Activated naive CD8-positive, alpha-beta T cell treated with anti-CD3 and anti-CD28 coated beads, Interleukin-2, amount 50 U/mL, for 24 hours (primary cell): ENCODE measurements at regions not wholly inside any gene's neighbourhood (a gene's known extent, or its start where the extent isn't known, plus 50 kb on each side); places are given as distances from the start of the nearest gene placed in this dataset.
"Not testable (repeated sequence)": the region's sequence is repeated elsewhere in the genome, so short reads cannot be mapped to it uniquely, and the experiment has no call there.

ENCODE experiments used
- ATAC-seq: fragments of 150-1000 bp; cut with Tn5 transposase; one replicate; pipeline ENCODE4 v1.10.0; 2021
- DNase-seq: peaks from one replicate; pipeline ENCODE4 v3.0.0; 2021
- H3K27ac Mint-ChIP-seq: one replicate; pipeline ENCODE4 v1.8.0; 2021; ENCODE audit warnings: mild to moderate bottlenecking, mixed read lengths
- H3K27me3 Mint-ChIP-seq: one replicate; pipeline ENCODE4 v1.8.0; 2021; ENCODE audit warnings: mixed read lengths
- H3K36me3 Mint-ChIP-seq: one replicate; pipeline ENCODE4 v1.8.0; 2021; ENCODE audit warnings: low read depth, mixed read lengths
- H3K4me1 Mint-ChIP-seq: one replicate; pipeline ENCODE4 v1.8.0; 2021; ENCODE audit warnings: mixed read lengths
- H3K4me3 Mint-ChIP-seq: one replicate; pipeline ENCODE4 v1.8.0; 2021; ENCODE audit warnings: mild to moderate bottlenecking, moderate library complexity, mixed read lengths
- H3K9me3 Mint-ChIP-seq: one replicate; pipeline ENCODE4 v1.8.0; 2021; ENCODE audit warnings: mixed read lengths

DNA sequence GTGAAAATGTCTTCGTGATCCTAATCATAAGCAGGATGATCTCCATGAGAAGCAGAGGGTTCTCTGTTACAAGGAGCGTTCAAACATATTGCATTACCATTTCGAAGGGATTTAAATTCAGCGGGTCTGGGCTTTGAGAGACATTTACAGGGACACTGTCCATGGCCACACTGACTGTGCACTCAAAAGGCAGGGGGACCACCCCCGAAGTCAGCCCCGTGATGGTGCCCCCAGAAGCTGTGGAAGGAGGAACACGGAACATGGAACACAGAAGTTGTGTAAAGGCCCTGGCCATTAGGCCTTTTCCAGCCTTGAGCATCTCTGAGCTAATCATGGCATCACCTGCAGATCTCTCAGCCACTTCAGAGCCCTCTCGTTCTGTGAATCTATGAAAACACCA, 268.4 kb upstream of the MYT1L start:
- Mint-ChIP-seq H3K36me3 (no peaks in the 10 kb centered on the region), H3K9me3 (peaks cover 14% of the 10 kb centered on the region), H3K27ac (no peak overlapping the region), H3K4me1 (no peaks in the 10 kb centered on the region), H3K4me3 (no peak overlapping the region), H3K27me3 (peaks cover 3% of the 10 kb centered on the region)
- no peak for DNase-seq
- no peak for ATAC-seq

DNA sequence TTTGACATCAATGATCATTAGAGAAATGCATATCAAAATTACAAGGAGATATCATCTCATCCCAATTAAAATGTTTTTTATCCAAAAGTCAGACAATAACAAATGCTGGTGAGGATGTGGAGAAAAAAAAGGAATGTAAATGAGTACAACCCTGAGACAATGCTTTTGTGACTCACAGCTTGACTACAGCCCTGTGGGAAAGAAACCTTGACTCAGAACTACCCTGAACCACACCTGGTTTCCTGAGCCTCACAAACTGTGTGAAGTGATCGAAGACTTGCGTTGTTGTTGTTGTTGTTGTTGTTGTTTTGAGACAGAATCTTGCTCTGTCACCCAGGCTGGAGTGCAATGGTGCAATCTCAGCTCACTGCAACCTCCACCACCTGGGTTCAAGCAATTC, 266.6 kb upstream of the MYT1L start:
- H3K9me3 Mint-ChIP-seq: peaks cover 22% of the 10 kb centered on the region
- DNase-seq (no peak), ATAC-seq (no peak)
- H3K27me3 Mint-ChIP-seq: peaks cover 7% of the 10 kb centered on the region
- H3K4me1 Mint-ChIP-seq: no peaks in the 10 kb centered on the region
- no peaks in the 10 kb centered on the region for H3K36me3 Mint-ChIP-seq
- no peak overlapping the region for H3K4me3 Mint-ChIP-seq
- H3K27ac Mint-ChIP-seq: no peak overlapping the region

DNA sequence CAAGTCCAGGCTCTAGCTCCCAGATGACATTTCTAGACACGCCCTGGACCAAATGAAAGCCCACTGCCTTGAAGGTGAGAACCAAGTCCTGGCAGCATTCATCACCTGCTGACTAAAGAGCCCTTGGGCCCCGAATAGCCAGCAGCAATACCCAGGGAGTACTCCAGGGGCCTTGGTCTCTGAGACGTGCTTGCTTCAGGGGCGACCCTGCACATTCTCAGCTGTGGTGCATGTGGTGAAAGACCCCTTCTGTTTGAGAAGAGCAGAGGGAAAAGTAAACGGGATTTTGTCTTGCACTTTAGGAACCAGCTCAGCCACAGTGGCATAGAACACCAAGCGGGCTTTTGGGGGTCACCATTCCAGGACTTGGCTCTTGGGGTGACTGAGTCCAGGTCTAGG, 260.5 kb upstream of the MYT1L start:
- Mint-ChIP-seq H3K9me3 (peaks cover 20% of the 10 kb centered on the region), H3K27me3 (peaks cover 7% of the 10 kb centered on the region), H3K27ac (no peak overlapping the region), H3K36me3 (no peaks in the 10 kb centered on the region), H3K4me3 (no peak overlapping the region), H3K4me1 (no peaks in the 10 kb centered on the region)
- ATAC-seq (no peak), DNase-seq (no peak)

DNA sequence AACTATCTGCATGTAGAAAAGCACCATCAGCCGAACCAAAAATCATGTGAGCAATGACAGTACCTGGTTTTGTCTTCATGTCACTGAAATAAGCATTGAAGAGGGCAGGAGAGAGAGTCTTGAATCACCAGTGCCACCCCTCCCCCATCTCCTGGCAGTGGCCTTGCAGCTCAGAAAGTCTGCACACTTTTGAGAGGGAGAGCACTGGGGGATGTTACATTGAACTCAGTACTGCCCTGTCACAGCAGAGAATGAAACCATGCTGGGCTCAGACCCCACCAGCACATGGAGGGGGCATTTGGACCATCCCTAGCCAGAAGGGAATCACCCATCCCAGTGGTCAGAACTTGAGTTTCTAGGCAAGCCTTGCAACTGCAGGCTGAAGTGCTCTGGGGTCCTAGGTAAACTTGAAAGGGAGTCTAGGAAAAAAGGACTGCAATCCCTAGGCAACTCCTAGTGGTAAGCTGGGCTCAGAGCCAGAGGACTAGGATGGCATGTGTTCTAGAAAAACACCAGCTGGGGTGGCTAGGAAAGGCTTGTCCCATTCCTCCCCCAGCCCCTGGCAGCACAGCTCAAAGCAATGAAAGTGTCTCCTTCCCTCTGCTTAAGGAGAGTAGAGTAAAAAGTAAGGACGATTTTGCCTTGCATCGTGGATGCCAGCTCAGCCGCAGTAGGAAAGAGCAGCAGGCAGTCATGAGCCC, 259.9 kb upstream of the MYT1L start:
- Mint-ChIP-seq H3K27ac (no peak overlapping the region), H3K36me3 (no peaks in the 10 kb centered on the region), H3K4me1 (no peaks in the 10 kb centered on the region), H3K4me3 (no peak overlapping the region), H3K27me3 (peaks cover 7% of the 10 kb centered on the region), H3K9me3 (peaks cover 15% of the 10 kb centered on the region)
- ATAC-seq: no peak
- no peak for DNase-seq

DNA sequence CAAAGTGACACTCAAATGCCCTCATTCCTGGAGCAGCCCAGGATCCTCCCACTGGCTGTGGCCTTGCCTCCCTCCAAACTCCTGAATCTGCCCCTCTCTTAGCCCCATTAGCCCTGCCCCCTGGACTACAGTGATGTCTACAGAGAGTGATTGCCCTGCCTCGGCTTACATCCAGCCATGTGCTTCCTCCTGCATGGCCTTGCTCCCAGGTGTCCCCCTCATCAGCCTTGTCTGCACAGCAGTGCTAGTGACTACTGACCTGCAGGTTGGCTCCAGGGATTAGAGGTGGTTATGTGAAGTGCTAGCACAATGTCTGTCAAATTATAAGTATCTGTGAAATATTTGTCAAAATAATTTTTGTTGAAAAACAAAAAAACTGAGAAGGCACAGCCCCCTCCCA, 259.1 kb upstream of the MYT1L start:
- H3K36me3 Mint-ChIP-seq: no peaks in the 10 kb centered on the region
- DNase-seq (no peak), ATAC-seq (no peak)
- no peak overlapping the region for H3K27ac Mint-ChIP-seq
- H3K27me3 Mint-ChIP-seq: peaks cover 5% of the 10 kb centered on the region
- H3K4me1 Mint-ChIP-seq: no peaks in the 10 kb centered on the region
- H3K4me3 Mint-ChIP-seq: no peak overlapping the region
- H3K9me3 Mint-ChIP-seq: peaks cover 11% of the 10 kb centered on the region

DNA sequence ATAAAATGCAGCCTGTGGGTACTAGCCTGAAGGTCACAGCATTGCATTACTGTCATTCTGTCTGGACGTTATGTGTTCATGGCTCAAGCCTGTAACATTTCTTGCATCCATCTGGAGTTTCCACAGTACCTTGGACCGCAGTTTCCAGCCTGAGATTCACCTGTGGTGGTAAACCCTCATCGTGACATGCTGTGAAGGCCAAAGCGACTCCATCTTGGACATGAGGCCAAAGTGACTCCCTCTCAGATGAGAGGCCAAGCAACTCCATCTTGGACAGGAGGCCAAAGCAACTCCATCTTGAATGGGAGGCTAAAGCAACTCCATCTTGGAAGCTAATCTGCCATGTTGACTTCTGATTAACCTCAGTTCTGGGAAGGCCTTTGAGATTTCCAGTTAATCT, 257.7 kb upstream of the MYT1L start:
- Mint-ChIP-seq H3K4me3 (no peak overlapping the region), H3K36me3 (no peaks in the 10 kb centered on the region)
- ATAC-seq: no peak

DNA sequence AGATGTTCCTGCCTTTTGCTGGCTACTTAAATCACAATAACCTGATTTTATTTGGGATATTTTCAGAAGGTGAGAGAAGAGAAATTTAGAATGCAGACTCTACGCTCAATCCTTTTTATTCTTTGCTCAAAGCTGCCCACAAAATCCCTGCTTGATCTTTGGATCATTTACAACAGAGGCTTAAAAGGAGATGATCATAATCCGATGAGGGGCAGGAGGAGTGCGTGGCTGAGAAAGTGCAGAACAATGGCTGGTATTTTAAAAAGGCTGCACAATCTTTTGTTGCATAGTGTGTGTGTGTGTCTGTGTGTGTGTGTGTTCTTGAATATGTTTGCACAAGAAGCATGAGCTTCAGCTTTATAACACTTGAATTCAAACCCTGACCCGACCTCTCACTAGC, 256.3 kb upstream of the MYT1L start:
- Mint-ChIP-seq H3K27me3 (no peaks in the 10 kb centered on the region), H3K4me3 (no peak overlapping the region), H3K36me3 (no peaks in the 10 kb centered on the region), H3K9me3 (no peaks in the 10 kb centered on the region), H3K27ac (no peak overlapping the region), H3K4me1 (no peaks in the 10 kb centered on the region)
- DNase-seq (no peak), ATAC-seq (no peak)

More for the DNA sequence above, 257.7 kb upstream of the MYT1L start:
- DNase-seq: no peak
- Mint-ChIP-seq H3K4me1 (no peaks in the 10 kb centered on the region), H3K9me3 (peaks cover 11% of the 10 kb centered on the region), H3K27me3 (peaks cover 4% of the 10 kb centered on the region), H3K27ac (no peak overlapping the region)

DNA sequence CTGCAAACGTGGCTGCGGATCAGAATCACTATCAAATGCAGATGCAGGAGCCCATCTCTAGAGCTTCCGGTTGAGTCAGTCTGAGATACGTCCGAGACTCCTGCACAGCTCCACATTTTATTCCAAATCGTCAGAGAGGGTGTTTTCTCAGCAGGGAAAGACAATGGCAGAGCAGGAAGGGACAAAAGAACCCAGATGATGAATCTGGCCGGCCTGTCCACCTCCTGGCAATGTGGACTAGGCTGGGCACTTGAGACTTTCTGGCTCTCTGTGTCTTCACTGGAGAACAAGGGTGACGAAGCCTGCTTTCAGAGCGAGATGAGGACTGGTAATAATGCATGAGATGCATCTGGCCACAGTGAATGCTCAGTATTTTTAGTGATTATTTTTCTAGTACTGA, 255.9 kb upstream of the MYT1L start:
- ATAC-seq (no peak), DNase-seq (no peak)
- Mint-ChIP-seq H3K36me3 (no peaks in the 10 kb centered on the region), H3K9me3 (no peaks in the 10 kb centered on the region), H3K4me1 (no peaks in the 10 kb centered on the region), H3K27ac (no peak overlapping the region), H3K27me3 (no peaks in the 10 kb centered on the region), H3K4me3 (no peak overlapping the region)

DNA sequence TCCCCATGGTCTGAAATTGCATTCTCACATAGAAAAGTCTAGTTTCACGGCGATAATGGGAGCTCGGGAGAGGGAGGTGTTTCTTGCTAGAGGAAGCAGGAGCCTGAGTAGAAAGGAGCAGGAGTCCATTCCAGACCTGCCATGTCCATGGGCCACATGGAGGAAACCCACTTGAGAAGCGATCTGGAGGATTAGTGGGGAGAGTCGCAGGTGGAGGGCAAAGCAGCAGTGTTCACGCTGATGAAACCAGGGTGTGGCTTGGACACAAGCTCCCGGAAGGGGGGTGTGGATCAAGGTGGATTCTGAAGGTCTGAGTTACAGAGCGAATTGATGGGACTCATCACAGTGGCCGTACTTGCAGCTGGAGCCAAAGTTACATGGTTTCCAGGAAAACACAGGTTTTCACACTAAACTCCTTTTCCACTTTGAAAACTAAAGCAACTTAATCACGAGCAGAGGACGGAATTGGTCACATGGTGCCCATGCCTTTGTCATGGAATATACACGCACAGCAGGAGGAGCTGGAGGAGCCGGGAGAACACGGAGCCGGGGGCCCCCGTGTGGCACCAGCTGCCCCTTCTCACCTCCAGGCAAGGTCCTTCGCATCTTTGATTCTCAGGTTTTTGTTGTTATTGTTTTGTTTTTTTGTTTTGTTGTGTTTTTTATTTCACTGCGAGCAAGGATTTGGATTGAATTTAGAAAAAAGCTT, 255.1 kb upstream of the MYT1L start:
- no peak for DNase-seq
- no peak overlapping the region for H3K4me3 Mint-ChIP-seq
- H3K9me3 Mint-ChIP-seq: no peaks in the 10 kb centered on the region
- no peaks in the 10 kb centered on the region for H3K4me1 Mint-ChIP-seq
- ATAC-seq: no peak
- H3K27ac Mint-ChIP-seq: no peak overlapping the region
- no peaks in the 10 kb centered on the region for H3K27me3 Mint-ChIP-seq
- no peaks in the 10 kb centered on the region for H3K36me3 Mint-ChIP-seq

DNA sequence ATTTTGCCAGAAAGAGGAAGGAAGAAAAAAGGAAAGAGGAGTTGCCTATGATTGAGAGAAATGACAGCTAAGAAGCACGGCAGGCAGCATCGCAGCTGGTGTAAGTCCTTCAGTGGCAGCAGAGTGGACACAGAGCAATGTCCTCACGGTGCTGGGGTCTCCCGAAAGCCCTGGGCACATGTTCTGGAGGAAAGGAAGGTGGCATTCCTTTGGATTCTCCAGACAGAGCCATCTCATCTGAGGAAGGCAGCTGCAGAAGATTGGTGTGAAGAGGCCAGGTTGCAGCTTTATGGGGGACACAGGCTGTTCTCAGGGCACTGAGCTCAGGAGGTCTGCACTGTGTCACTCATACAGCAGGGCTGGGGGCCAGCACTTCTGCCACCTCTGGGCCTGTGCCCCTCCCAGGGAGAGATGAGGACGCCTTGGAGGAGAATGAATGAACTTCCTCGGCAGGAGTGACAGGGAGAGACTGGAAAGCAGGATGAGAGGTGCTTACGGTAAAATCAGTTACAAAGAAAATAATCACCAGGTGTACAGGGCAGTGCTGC, 252.0 kb upstream of the MYT1L start:
- H3K4me1 Mint-ChIP-seq: no peaks in the 10 kb centered on the region
- no peak overlapping the region for H3K4me3 Mint-ChIP-seq
- ATAC-seq: no peak
- H3K9me3 Mint-ChIP-seq: no peaks in the 10 kb centered on the region
- H3K27me3 Mint-ChIP-seq: no peaks in the 10 kb centered on the region
- H3K27ac Mint-ChIP-seq: no peak overlapping the region
- no peaks in the 10 kb centered on the region for H3K36me3 Mint-ChIP-seq
- DNase-seq: no peak

DNA sequence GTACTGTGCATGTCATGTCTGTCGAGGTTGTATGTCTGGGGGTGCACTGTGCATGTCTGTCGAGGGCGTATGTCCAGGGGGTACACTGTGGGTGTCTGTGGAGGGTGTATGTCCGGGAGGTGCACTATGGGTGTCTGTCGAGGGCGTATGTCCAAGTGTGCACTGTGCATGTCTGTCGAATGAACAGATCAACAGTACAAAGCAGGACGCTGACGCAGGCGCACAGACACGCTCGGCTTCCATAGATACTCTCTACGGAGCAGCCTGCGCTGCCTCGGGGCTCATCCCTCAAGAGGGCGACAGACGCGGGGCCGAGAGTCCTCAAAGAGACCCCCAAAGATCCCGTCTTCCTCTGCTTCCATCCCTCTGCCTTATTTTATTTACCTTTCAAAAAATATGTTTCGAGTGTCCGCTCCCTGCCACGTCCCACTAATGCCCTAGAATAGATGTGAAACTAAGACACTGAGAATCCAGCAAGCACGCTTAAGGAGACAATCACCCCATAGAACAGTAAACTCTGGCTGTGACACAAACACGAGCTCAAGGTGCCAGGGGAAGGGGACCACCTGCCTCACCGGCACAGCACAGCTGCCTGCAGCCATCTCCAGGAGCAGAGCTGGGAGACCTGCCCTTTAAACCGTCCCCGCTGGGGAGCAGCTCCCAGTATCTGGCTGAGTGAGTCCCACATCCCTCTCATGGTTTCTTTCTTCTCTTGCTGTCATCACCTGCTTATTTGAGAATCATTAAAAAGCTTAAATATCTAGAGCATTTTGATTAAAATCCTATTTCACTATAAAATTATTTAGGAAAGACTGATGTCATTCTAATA, 250.5 kb upstream of the MYT1L start:
- DNase-seq (no peak), ATAC-seq (no peak)
- Mint-ChIP-seq H3K27me3 (no peaks in the 10 kb centered on the region), H3K27ac (no peak overlapping the region), H3K4me1 (no peaks in the 10 kb centered on the region), H3K4me3 (no peak overlapping the region), H3K36me3 (no peaks in the 10 kb centered on the region), H3K9me3 (no peaks in the 10 kb centered on the region)

DNA sequence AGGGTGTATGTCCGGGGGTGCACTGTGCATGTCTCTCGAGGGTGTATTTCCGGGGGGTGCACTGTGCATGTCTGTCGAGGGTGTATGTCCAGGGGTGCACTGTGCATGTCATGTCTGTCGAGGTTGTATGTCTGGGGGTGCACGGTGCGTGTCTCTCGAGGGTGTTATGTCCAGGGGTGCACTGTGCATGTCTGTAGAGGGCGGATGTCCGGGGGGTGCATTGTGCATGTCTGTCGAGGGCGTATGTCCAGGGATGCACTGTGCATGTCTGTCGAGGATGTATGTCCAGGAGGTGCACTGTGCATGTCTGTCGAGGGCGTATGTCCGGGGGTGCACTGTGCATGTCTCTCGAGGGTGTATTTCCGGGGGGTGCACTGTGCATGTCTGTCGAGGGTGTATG, 249.8 kb upstream of the MYT1L start:
- H3K9me3 Mint-ChIP-seq, H3K36me3 Mint-ChIP-seq, DNase-seq, H3K4me1 Mint-ChIP-seq, H3K27ac Mint-ChIP-seq, H3K4me3 Mint-ChIP-seq, H3K27me3 Mint-ChIP-seq, ATAC-seq: not testable (repeated sequence)

DNA sequence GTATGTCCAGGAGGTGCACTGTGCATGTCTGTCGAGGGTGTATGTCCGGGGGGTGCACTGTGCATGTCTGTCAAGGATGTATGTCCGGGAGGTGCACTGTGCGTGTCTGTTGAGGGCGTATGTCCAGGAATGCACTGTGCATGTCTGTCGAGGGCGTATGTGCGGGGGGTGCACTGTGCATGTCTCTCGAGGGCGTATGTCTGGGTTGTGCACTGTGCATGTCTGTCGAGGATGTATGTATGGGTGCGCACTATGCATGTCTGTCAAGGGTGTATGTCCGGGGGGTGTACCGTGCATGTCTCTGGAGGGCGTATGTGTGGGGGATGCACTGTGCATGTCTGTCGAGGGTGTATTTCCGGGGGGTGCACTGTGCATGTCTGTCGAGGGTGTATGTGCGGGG, 249.3 kb upstream of the MYT1L start:
- Mint-ChIP-seq H3K27ac (no peak overlapping the region), H3K4me1 (no peaks in the 10 kb centered on the region)

DNA sequence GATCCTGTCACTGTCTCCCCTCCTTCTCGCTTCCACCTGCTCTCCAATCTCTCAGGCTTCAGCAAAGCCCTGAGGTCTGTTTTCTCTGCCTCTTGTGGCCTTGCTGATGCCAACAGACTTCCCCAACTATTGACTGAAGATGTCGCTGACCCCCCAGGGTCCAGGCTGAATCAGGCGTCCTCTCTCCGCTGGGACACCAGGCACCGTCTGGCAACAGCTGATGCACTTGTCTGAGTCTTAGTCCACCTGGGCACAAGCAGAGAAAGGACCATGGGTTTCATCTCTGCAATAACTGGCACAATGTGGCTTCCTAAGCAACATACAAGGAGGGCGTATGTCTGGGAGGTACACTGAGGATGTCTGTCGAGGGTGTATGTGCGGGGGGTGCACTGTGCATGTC, 248.7 kb upstream of the MYT1L start:
- no peak overlapping the region for H3K4me3 Mint-ChIP-seq
- no peaks in the 10 kb centered on the region for H3K27me3 Mint-ChIP-seq
- no peaks in the 10 kb centered on the region for H3K9me3 Mint-ChIP-seq
- no peak for DNase-seq
- no peak for ATAC-seq
- H3K4me1 Mint-ChIP-seq: no peaks in the 10 kb centered on the region
- H3K27ac Mint-ChIP-seq: no peak overlapping the region
- H3K36me3 Mint-ChIP-seq: no peaks in the 10 kb centered on the region

More for the DNA sequence above, 249.3 kb upstream of the MYT1L start:
- Mint-ChIP-seq H3K4me3 (no peak overlapping the region), H3K36me3 (no peaks in the 10 kb centered on the region), H3K27me3 (no peaks in the 10 kb centered on the region), H3K9me3 (no peaks in the 10 kb centered on the region)
- DNase-seq (no peak), ATAC-seq (no peak)

DNA sequence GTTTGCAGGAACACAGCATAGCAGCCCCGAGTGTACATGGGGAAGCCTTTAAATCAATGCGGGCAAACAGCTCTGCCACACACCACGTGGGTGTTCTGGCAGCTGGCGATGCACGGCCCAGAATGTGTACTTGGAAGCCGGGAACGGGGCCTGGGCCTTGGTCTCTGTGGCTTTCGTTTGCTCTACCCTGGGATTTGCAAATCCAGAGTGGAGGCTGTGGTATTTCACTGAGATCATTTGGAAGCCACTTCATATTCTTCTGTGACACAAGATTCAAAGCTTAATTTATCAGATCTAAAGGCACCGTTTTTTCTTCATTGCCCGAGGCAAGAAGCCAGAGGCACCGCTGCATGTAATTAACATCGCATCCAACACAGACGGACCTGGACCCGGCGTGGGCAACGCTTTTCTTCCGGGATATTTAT, 246.3 kb upstream of the MYT1L start:
- Mint-ChIP-seq H3K9me3 (no peaks in the 10 kb centered on the region), H3K4me1 (no peaks in the 10 kb centered on the region), H3K27ac (no peak overlapping the region), H3K27me3 (no peaks in the 10 kb centered on the region), H3K36me3 (no peaks in the 10 kb centered on the region), H3K4me3 (no peak overlapping the region)
- DNase-seq (no peak), ATAC-seq (no peak)
